NB4 (cell line): ENCODE measurements at regions not wholly inside any gene's neighbourhood (a gene's known extent, or its start where the extent isn't known, plus 50 kb on each side); places are given as distances from the start of the nearest gene placed in this dataset.
"Not testable (repeated sequence)": the region's sequence is repeated elsewhere in the genome, so short reads cannot be mapped to it uniquely, and the experiment has no call there.

ENCODE experiments used
- CTCF ChIP-seq: IDR thresholded peaks from one replicate; pipeline ENCODE4 v1.5.1; 2012; ENCODE audit warnings: low read depth, low read length
- MAX ChIP-seq: IDR thresholded peaks from 2 replicates; pipeline ENCODE4 v1.6.1; 2011; ENCODE audit warnings: low read depth, low read length
- MYC ChIP-seq: IDR thresholded peaks from 2 replicates; pipeline ENCODE4 v1.6.1; 2011; ENCODE audit warnings: low read depth, low read length
- POLR2A ChIP-seq: IDR thresholded peaks from 2 replicates; pipeline ENCODE4 v1.6.1; 2011; ENCODE audit warnings: mild to moderate bottlenecking; ENCODE audit not compliant: insufficient read length; ENCODE audit errors: extremely low read depth

- not testable (repeated sequence) for TF ChIP-seq CTCF, MAX, MYC, POLR2A
Measured at GRCh38 chr16:10275214-10275996, 93.2 kb upstream of the GRIN2A start.
